HG03039 (cell line): ENCODE measurements at regions not wholly inside any gene's neighbourhood (a gene's known extent, or its start where the extent isn't known, plus 50 kb on each side); places are given as distances from the start of the nearest gene placed in this dataset.
"Not testable (repeated sequence)": the region's sequence is repeated elsewhere in the genome, so short reads cannot be mapped to it uniquely, and the experiment has no call there.

Source experiments
- ATAC-seq: cut with Tn5 transposase; IDR thresholded peaks from one replicate; pipeline ENCODE4 v1.9.1; 2021; ENCODE audit warnings: mild to moderate bottlenecking, moderate library complexity; ENCODE audit not compliant: unreplicated experiment

- ATAC-seq = no peak
Observed at GRCh38 chr5:118311103-118311819, 677.1 kb downstream of the DTWD2 start.

GRCh38 chr5:118310401-118310800, 677.9 kb downstream of the DTWD2 start:
- no peak for ATAC-seq

- no peak for ATAC-seq
Observed at GRCh38 chr5:118303296-118303695, 685.1 kb downstream of the DTWD2 start.

GRCh38 chr5:118302786-118303185, 685.6 kb downstream of the DTWD2 start:
- ATAC-seq = no peak

- no peak for ATAC-seq
Observed at GRCh38 chr5:118301696-118302095, 686.7 kb downstream of the DTWD2 start.

GRCh38 chr5:118295045-118295444, 693.3 kb downstream of the DTWD2 start:
- no peak for ATAC-seq

- ATAC-seq = no peak
Observed at GRCh38 chr5:118293378-118293777, 695.0 kb downstream of the DTWD2 start.

- ATAC-seq = no peak
Observed at GRCh38 chr5:118290204-118290603, 698.1 kb downstream of the DTWD2 start.

GRCh38 chr5:118284230-118284629, 704.1 kb downstream of the DTWD2 start:
- not testable (repeated sequence) for ATAC-seq

- not testable (repeated sequence) for ATAC-seq
Observed at GRCh38 chr5:118282480-118283038, 705.8 kb downstream of the DTWD2 start.

- no peak for ATAC-seq
Observed at GRCh38 chr5:118279540-118280294, 708.6 kb downstream of the DTWD2 start.

GRCh38 chr5:118270526-118270925, 717.8 kb downstream of the DTWD2 start:
- no peak for ATAC-seq

GRCh38 chr5:118258223-118258622, 730.1 kb downstream of the DTWD2 start:
- ATAC-seq = no peak

GRCh38 chr5:118257066-118257465, 731.3 kb downstream of the DTWD2 start:
- ATAC-seq = no peak

- ATAC-seq = no peak
Observed at GRCh38 chr5:118253225-118254061, 734.9 kb downstream of the DTWD2 start.

GRCh38 chr5:118249386-118249785, 739.0 kb downstream of the DTWD2 start:
- ATAC-seq = no peak

- no peak for ATAC-seq
Observed at GRCh38 chr5:118247458-118247857, 740.9 kb downstream of the DTWD2 start.

- ATAC-seq = no peak
Observed at GRCh38 chr5:118243613-118244012, 744.7 kb downstream of the DTWD2 start.

GRCh38 chr5:118243068-118243467, 745.3 kb downstream of the DTWD2 start:
- no peak for ATAC-seq

GRCh38 chr5:118236108-118236849, 752.1 kb downstream of the DTWD2 start:
- no peak for ATAC-seq
